GM12891 (cell line): ENCODE measurements at regions not wholly inside any gene's neighbourhood (a gene's known extent, or its start where the extent isn't known, plus 50 kb on each side); places are given as distances from the start of the nearest gene placed in this dataset.

Experiments used
- POLR2A ChIP-seq: IDR thresholded peaks from 2 replicates; pipeline ENCODE4 v1.6.1; 2011; ENCODE audit warnings: low read depth, low read length, control low read depth
- POLR2AphosphoS5 ChIP-seq: IDR thresholded peaks from 2 replicates; pipeline ENCODE4 v1.6.1; 2011; ENCODE audit warnings: low read depth, low read length, control low read depth
- SPI1 ChIP-seq: IDR thresholded peaks from 2 replicates; pipeline ENCODE4 v1.6.1; 2011; ENCODE audit warnings: low read depth, low read length, control low read depth
- TAF1 ChIP-seq: IDR thresholded peaks from 2 replicates; pipeline ENCODE4 v1.6.1; 2011; ENCODE audit warnings: low read depth, low read length, control low read depth

- TF ChIP-seq TAF1 (no peak), POLR2AphosphoS5 (no peak), POLR2A (no peak), SPI1 (no peak)
These were observed 63.1 kb upstream of the STEAP1B start for GRCh38 chr7:22563032-22563501.
